ENCODE measurements at regions not wholly inside any gene's neighbourhood (a gene's known extent, or its start where the extent isn't known, plus 50 kb on each side); places are given as distances from the start of the nearest gene placed in this dataset.

DNA sequence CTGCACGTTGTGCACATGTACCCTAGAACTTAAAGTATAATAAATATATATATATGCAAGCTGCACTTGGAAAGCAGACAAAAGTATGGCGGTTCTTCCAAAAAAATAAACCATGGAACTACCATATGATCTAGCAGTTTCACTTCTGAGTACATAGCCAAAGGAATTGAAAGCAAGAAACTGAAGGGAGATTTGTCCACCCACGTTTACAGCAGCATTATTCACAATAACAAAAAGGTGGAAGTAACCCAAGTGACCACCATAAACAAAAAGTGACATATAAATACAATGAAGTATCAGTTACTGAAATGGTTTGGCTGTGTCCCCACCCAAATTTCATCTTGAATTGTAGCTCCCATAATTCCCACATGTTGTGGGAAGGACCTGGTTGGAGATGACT lies 525.3 kb upstream of the CELF2 start:
- no peak for DNase-seq (ENCODE audit: low read depth in 2 of 3, low spot score in 2 of 3)

- no peak for DNase-seq (ENCODE audit: low read depth in 2 of 3, low spot score in 2 of 3)
Observed at GRCh38 chr10:10493833-10494232, 523.8 kb upstream of the CELF2 start.

DNA sequence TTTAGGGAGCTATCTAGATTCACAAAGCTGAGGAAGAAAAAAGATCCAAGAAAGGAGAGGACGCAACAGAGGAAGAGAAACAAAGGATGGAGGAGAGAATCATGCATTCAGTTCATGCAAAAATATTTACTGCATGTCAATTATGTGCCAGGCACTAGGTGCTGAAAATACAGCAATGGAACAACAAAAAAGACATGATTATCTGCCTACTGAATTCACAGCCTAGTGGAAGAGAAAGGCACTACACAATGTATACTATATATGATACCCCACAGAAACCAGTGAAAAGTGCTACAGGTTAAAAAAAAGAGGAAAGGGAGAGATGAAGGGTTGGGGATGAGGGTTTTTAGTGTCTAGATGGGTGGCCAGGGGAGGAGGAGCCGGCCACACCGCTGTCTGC lies 520.4 kb upstream of the CELF2 start:
- DNase-seq (ENCODE audit: low read depth in 2 of 3, low spot score in 2 of 3): no peak

- no peak for DNase-seq (ENCODE audit: low read depth in 2 of 3, low spot score in 2 of 3)
Observed at GRCh38 chr10:10498781-10499180, 518.9 kb upstream of the CELF2 start.

GRCh38 chr10:10499839-10500238 lies 517.8 kb upstream of the CELF2 start:
- DNase-seq (ENCODE audit: low read depth in 2 of 3, low spot score in 2 of 3): peak in 1 of 3 donors; percentile 31

- DNase-seq (ENCODE audit: low read depth in 2 of 3, low spot score in 2 of 3): no peak
Observed at GRCh38 chr10:10500937-10501336, 516.7 kb upstream of the CELF2 start.

GRCh38 chr10:10503772-10504171 lies 513.9 kb upstream of the CELF2 start:
- no peak for DNase-seq (ENCODE audit: low read depth in 2 of 3, low spot score in 2 of 3)

DNA sequence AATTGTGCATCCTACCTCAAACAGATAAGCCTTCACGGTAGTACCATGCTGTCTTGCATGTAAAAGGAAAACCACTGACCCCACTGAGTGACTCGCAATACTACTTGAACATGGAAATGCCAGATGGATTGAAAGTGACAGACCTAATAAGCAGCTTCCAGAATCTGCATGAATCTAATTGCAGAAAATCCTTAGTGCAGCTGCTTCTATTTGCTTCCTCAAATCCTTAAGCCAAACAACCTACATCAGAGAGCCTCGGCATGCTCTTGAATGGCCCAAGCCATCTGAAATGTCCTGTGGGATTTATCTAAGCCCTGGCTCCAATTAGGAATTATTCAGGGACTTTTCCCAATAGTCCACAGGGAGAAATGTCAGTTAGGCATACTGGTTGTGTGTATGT lies 509.5 kb upstream of the CELF2 start:
- no peak for DNase-seq (ENCODE audit: low read depth in 2 of 3, low spot score in 2 of 3)

DNA sequence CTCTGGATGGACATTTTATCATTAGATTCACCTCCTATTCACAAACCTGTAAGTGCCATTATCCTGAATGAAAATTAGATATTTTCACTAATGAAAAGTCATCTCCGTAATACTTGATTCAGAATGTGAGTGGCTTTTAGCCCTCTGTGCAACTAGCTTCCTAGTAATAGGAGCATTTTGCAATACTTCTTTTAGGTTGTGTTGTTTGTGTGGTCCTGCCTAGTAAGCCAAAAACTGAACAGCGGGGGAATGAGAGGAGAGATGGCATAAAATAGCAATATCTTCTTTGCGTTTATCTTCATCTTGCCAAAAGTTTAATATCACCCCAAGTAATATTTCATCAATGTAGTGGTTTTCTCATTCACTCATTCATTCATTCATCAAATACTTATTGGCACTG lies 507.5 kb upstream of the CELF2 start:
- no peak for DNase-seq (ENCODE audit: low read depth in 2 of 3, low spot score in 2 of 3)

- no peak for DNase-seq (ENCODE audit: low read depth in 2 of 3, low spot score in 2 of 3)
Observed at GRCh38 chr10:10513067-10513466, 504.6 kb upstream of the CELF2 start.

DNA sequence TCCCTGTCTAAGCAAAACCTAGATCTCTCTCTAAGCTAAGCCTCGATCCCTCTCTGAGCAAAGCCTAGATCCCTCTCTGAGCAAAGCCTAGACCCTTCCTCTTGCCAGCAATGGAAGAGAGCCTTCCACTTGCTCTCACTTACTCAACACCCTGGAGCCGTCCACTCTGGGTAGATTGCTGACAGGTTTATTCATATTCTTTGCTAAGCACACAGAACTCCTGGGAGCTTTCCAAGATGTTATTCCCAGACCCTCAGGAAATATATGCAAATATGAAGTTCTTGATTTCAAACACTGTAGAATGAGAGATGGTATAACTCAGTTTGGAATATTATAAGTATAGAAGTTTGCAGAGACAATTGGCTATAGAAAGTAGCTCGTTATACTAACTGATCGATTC lies 503.8 kb upstream of the CELF2 start:
- no peak for DNase-seq (ENCODE audit: low read depth in 2 of 3, low spot score in 2 of 3)

DNA sequence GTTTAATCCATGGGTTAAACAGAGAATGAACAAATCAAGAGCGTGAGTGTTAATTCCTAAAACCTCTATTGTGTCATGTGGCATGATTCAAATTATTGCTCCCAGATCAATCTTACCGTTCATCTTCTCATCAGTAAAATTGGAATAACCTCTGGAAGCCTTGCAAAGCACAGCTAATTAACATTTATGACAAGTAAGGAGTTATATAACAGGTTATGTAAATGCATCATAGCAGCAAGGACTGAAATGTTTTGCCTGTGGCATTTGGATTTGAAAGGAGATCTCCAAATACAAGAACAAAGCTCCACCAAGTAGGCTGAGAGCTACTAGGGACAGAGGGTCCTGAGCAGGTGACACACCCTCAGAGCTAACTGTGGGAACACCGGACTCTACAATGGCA lies 502.9 kb upstream of the CELF2 start:
- no peak for DNase-seq (ENCODE audit: low read depth in 2 of 3, low spot score in 2 of 3)

DNA sequence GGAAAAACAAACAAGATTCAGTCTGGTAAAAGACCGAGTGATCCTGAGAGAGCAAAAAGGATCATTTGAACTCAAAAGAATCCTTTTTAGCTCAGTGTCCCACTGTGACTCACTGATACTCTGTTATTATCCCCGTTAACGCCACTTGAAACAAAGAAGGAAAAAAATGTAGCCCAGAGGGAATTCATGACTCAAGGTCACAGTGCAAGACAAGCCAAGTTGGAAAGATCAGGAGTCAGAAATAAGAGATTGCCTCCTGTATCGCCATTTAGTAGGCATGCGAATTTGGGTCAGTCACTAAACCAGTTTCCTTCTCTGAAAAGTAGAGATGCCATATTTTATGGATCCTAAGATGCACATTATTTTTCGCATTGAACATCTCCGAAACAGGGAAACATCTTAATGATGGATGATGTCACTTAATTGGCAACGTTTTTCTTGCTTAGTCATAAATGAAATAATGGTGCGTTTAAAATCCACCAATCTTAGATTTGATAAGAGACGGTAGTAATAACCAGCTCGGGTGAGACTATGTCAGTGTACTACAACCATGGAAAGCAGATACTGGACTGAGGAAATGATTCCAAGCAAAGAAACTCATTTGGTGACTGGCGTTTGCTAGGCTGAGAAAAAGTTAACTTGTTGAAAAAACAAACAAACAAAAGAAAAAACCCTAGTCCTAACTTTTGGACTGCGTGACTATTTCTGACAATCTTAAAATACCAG lies 502.0 kb upstream of the CELF2 start:
- no peak for DNase-seq (ENCODE audit: low read depth in 2 of 3, low spot score in 2 of 3)

DNA sequence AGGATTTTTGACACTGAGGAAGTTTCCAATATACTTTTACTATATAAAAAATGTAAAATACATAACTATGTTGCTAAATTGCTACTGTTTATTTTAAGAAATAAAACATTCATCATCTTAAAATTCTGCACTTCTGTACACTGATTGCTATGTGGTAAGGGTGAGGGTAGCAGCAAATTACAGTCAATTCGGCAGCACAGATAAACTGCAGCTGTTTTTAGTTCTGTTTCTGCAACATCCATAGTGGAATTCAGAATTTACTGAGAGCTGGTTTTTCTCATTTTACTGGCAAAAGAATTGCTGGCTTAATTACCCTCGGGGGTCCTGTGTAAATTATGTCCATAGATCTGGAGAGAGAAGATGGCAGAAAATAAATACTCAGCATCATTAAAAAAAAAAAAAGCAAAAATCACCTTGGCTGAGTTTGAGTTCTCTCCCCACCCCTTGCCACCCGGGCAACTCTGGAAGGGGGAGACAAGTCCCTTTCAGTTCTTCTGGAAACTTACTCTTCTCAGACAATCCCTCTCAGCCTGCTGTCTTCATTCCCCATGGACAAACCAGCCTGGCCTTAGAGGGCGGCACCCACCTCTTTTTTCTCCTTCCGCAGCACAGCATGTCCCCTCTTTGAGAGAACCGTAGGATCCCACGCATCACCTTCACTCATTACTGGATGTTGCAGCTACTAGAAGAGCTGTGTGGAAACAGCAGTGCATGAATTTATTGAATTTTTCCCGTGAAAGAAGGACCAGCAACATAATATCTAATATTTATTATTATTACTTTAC lies 501.1 kb upstream of the CELF2 start:
- no peak for DNase-seq (ENCODE audit: low read depth in 2 of 3, low spot score in 2 of 3)

DNA sequence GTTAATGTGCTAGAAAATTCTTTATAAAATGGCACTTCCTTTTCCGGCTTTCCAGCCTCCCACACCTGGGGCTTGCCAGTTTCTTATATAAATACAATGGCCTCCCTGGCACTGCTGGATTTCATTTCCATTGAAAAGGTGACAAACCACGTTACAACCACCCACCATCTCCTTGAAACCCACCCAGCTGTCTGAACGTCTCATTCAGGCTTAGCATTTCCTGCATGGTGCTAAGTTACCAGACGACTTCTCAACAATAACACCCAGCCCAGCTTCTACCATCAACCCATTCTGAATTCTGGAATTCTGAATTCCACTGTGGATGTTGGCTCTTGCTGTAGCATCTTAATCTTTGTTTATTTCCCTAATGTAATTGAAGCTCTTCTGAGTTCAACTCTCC lies 499.8 kb upstream of the CELF2 start:
- no peak for DNase-seq (ENCODE audit: low read depth in 2 of 3, low spot score in 2 of 3)

- no peak for DNase-seq (ENCODE audit: low read depth in 2 of 3, low spot score in 2 of 3)
Observed at GRCh38 chr10:10519674-10520073, 498.0 kb upstream of the CELF2 start.

DNA sequence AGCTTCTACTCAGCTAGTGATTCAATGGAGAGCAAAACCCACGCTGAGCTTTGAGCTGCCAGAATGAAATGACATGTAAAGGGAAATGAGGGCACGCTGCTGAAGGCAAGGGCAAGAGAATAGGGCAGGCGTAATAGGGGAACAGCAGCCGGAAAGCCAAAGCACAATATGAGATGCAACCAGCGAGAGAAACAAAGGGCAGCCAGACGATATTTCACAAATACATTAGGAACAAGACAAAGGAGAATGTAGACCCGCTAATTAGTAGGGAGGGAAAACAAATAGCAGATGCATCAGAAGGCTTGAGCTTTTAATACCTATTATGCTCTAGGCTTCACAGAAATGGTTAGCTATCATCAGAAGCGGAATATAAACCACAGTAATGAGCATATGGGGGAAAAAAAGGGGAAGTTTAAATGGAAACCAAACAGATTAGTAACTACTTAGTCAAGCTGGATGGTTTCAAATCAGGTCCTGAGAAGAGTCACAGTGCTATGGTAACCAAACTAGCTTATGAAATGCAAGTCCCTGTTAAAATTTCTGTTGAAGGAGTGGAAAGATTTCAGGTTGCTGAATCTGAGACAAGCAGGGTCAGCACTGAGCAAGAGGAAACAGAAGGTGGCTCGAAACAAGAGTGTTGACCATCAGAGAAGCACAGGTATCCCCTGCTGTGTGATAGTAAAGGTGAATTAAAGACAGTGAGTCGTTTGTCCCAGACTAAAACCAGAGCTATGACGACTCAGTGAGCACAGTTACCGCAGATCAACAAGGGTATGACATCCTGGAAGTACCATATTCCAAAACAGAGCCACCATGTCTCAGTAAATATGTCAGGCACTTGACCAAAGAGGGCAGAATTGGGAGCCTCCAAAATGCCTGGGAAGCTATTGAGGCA lies 496.9 kb upstream of the CELF2 start:
- DNase-seq (ENCODE audit: low read depth in 2 of 3, low spot score in 2 of 3): peak in 2 of 3 donors; percentile 33 to 82

DNA sequence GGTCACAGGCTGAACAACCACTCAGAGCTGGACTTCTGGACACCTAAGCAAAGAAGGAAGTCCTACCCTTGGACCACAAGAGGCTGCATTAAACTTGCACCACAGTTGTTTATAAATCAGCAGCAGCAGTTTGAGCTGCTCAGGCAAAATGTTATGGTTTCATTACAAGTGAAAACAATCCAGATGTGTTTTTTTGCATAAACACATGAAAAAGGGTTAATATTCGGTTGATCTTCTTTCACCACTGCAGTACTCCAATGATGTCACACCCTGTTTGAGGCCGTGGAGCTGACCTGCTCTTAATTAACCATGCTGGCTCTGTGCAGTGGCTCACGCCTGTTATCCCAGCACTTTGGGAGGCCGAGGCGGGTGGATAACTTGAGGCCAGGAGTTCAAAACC lies 490.8 kb upstream of the CELF2 start:
- no peak for DNase-seq (ENCODE audit: low read depth in 2 of 3, low spot score in 2 of 3)

- no peak for DNase-seq (ENCODE audit: low read depth in 2 of 3, low spot score in 2 of 3)
Observed at GRCh38 chr10:10527861-10528562, 489.7 kb upstream of the CELF2 start.

- DNase-seq (ENCODE audit: low read depth in 2 of 3, low spot score in 2 of 3): no peak
Observed at GRCh38 chr10:10528563-10528910, 489.1 kb upstream of the CELF2 start.

DNA sequence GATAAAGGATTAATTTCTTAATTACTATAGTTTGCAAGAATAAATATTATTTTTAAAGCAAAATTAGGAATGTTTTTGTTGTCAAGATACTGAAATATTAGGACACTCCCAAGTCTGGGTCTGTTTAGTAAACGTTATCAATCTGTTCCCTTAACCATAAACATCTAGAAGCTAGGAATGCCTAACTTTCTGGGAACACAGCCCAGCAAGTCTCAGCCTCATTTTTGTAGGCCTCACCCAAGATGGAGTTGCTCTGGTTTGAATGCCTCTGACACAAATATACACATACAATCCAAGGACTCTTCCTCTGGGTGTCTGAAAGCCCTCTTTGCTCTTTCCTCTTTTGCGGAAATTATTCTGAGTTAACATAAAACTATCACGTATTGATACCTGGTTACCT lies 487.4 kb upstream of the CELF2 start:
- no peak for DNase-seq (ENCODE audit: low read depth in 2 of 3, low spot score in 2 of 3)

Data from hematopoietic multipotent progenitor cell (in vitro differentiated cells).